ENCODE measurements at regions not wholly inside any gene's neighbourhood (a gene's known extent, or its start where the extent isn't known, plus 50 kb on each side); places are given as distances from the start of the nearest gene placed in this dataset.
"Not testable (repeated sequence)": the region's sequence is repeated elsewhere in the genome, so short reads cannot be mapped to it uniquely, and the experiment has no call there.

GRCh38 chr11:116376547-116376946 is 396.2 kb downstream of the BUD13 start:
- no peak for DNase-seq (ENCODE audit: extremely low read depth in 1 of 11, low read depth in 9 of 11, low spot score in 4 of 11)

GRCh38 chr11:116376054-116376453 is 396.7 kb downstream of the BUD13 start:
- no peak for DNase-seq (ENCODE audit: extremely low read depth in 1 of 11, low read depth in 9 of 11, low spot score in 4 of 11)

- DNase-seq (ENCODE audit: extremely low read depth in 1 of 11, low read depth in 9 of 11, low spot score in 4 of 11) = no peak
These were observed 397.6 kb downstream of the BUD13 start for GRCh38 chr11:116375221-116375620.

GRCh38 chr11:116374085-116374484 is 398.7 kb downstream of the BUD13 start:
- no peak for DNase-seq (ENCODE audit: extremely low read depth in 1 of 11, low read depth in 9 of 11, low spot score in 4 of 11)

GRCh38 chr11:116373104-116373944 is 399.5 kb downstream of the BUD13 start:
- DNase-seq (ENCODE audit: extremely low read depth in 1 of 11, low read depth in 9 of 11, low spot score in 4 of 11) = no peak

GRCh38 chr11:116371146-116371545 is 401.6 kb downstream of the BUD13 start:
- DNase-seq (ENCODE audit: extremely low read depth in 1 of 11, low read depth in 9 of 11, low spot score in 4 of 11) = no peak

GRCh38 chr11:116368784-116369183 is 404.0 kb downstream of the BUD13 start:
- no peak for DNase-seq (ENCODE audit: extremely low read depth in 1 of 11, low read depth in 9 of 11, low spot score in 4 of 11)

GRCh38 chr11:116366980-116367645 is 405.7 kb downstream of the BUD13 start:
- DNase-seq (ENCODE audit: extremely low read depth in 1 of 11, low read depth in 9 of 11, low spot score in 4 of 11) = no peak

GRCh38 chr11:116366451-116366850 is 406.3 kb downstream of the BUD13 start:
- DNase-seq (ENCODE audit: extremely low read depth in 1 of 11, low read depth in 9 of 11, low spot score in 4 of 11) = no peak

GRCh38 chr11:116364925-116365324 is 407.9 kb downstream of the BUD13 start:
- not testable (repeated sequence) for DNase-seq (ENCODE audit: extremely low read depth in 1 of 11, low read depth in 9 of 11, low spot score in 4 of 11)

GRCh38 chr11:116364348-116364747 is 408.4 kb downstream of the BUD13 start:
- DNase-seq (ENCODE audit: extremely low read depth in 1 of 11, low read depth in 9 of 11, low spot score in 4 of 11) = no peak

- no peak for DNase-seq (ENCODE audit: extremely low read depth in 1 of 11, low read depth in 9 of 11, low spot score in 4 of 11)
These were observed 412.4 kb downstream of the BUD13 start for GRCh38 chr11:116360221-116360941.

- DNase-seq (ENCODE audit: extremely low read depth in 1 of 11, low read depth in 9 of 11, low spot score in 4 of 11) = peak in 6 of 11 donors; percentile 22 to 56 (median 32)
These were observed 414.8 kb downstream of the BUD13 start for GRCh38 chr11:116357784-116358544.

- DNase-seq (ENCODE audit: extremely low read depth in 1 of 11, low read depth in 9 of 11, low spot score in 4 of 11) = no peak
These were observed 416.3 kb downstream of the BUD13 start for GRCh38 chr11:116356451-116356850.

GRCh38 chr11:116355104-116355503 is 417.7 kb downstream of the BUD13 start:
- DNase-seq (ENCODE audit: extremely low read depth in 1 of 11, low read depth in 9 of 11, low spot score in 4 of 11) = no peak

- DNase-seq (ENCODE audit: extremely low read depth in 1 of 11, low read depth in 9 of 11, low spot score in 4 of 11) = no peak
These were observed 419.2 kb downstream of the BUD13 start for GRCh38 chr11:116353589-116353988.

- no peak for DNase-seq (ENCODE audit: extremely low read depth in 1 of 11, low read depth in 9 of 11, low spot score in 4 of 11)
These were observed 419.9 kb downstream of the BUD13 start for GRCh38 chr11:116352881-116353280.

GRCh38 chr11:116348226-116348625 is 424.6 kb downstream of the BUD13 start:
- no peak for DNase-seq (ENCODE audit: extremely low read depth in 1 of 11, low read depth in 9 of 11, low spot score in 4 of 11)

- DNase-seq (ENCODE audit: extremely low read depth in 1 of 11, low read depth in 9 of 11, low spot score in 4 of 11) = no peak
These were observed 427.2 kb downstream of the BUD13 start for GRCh38 chr11:116345575-116345974.

Data from renal cortex interstitium (tissue), 11 donors.